Lung (tissue), 11 donors: ENCODE measurements at regions not wholly inside any gene's neighbourhood (a gene's known extent, or its start where the extent isn't known, plus 50 kb on each side); places are given as distances from the start of the nearest gene placed in this dataset.

Experiments used
- ATAC-seq: fragments of 200-7000 bp; cut with Tn5 transposase; one replicate; pipeline ENCODE4 v1.9.1; 2020; ENCODE audit warnings: moderate number of reproducible peaks; ENCODE audit not compliant: insufficient read depth, low FRiP score
- DNase-seq, 3 donors: peaks; one replicate each; pipeline ENCODE4 v3.0.0-alpha.2; 2013 to 2017
- H3K27ac ChIP-seq, 2 donors: one replicate each; pipeline ENCODE4 v1.5.1; 2013; ENCODE audit warnings: mild to moderate bottlenecking in 2 of 2, moderate library complexity in 2 of 2, control low read depth in 1 of 2, inconsistent platforms in 1 of 2, low read depth in 1 of 2, low read length in 1 of 2
- H3K27me3 ChIP-seq, 3 donors: one replicate each; pipeline ENCODE4 v1.5.1; 2013; ENCODE audit warnings: low read length in 2 of 3; ENCODE audit not compliant: control insufficient read depth in 3 of 3, insufficient read depth in 3 of 3
- H3K36me3 ChIP-seq, 4 donors: one replicate each; pipeline ENCODE4 v1.5.1; 2013; ENCODE audit warnings: low read length in 4 of 4, mild to moderate bottlenecking in 1 of 4, moderate library complexity in 1 of 4; ENCODE audit not compliant: control insufficient read depth in 4 of 4, insufficient read depth in 4 of 4
- H3K4me1 ChIP-seq, 5 donors: one replicate each; pipeline ENCODE4 v1.5.1; 2013; ENCODE audit warnings: low read length in 5 of 5, mild to moderate bottlenecking in 2 of 5, moderate library complexity in 1 of 5; ENCODE audit not compliant: control insufficient read depth in 5 of 5, insufficient read depth in 5 of 5
- H3K4me3 ChIP-seq: one replicate; pipeline ENCODE4 v1.5.1; 2013; ENCODE audit warnings: mild to moderate bottlenecking, control low read depth, moderate library complexity
- H3K9ac ChIP-seq, 2 donors: one replicate each; pipeline ENCODE4 v1.5.1; 2013; ENCODE audit warnings: low read length in 2 of 2, control low read depth in 1 of 2; ENCODE audit not compliant: insufficient read depth in 1 of 2
- H3K9me3 ChIP-seq, 4 donors: one replicate each; pipeline ENCODE4 v1.5.1; 2013; ENCODE audit warnings: low read length in 3 of 4, mild to moderate bottlenecking in 1 of 4, moderate library complexity in 1 of 4; ENCODE audit not compliant: control insufficient read depth in 4 of 4, insufficient read depth in 3 of 4
- CTCF ChIP-seq: IDR thresholded peaks from 2 replicates; pipeline ENCODE4 v1.5.1; 2012; ENCODE audit warnings: mild to moderate bottlenecking; ENCODE audit errors: control extremely low read depth, extremely low read depth
- WGBS, 2 donors: extraction: QIAGEN DNeasy Blood & Tissue Kit; methylation state at CpG; one replicate each; pipeline ENCODE4 v1.1.7; 2013; 5-methylcytosine and 5-hydroxymethylcytosine counted together
- donor health status: control.
- donor health status: control.
- donor health status: Bipolar disorder and iron deficiency.
- donor health status: healthy.
- donor health status: DM: yes; HTN: yes; CAD: no.

- 50 to 96% methylated on average over 2 of the region's 2 CpGs for WGBS, 2 donors
- ATAC-seq = no peak
- H3K4me1 ChIP-seq = no peaks in the 10 kb centered on the region
- no peak overlapping the region for H3K9ac ChIP-seq
- no peak for DNase-seq
- H3K9me3 ChIP-seq = peaks cover 0 to 3% (median 0%) of the 10 kb centered on the region in 4 donors
- no peaks in the 10 kb centered on the region for H3K36me3 ChIP-seq
- no peak for TF ChIP-seq CTCF
- no peak overlapping the region for H3K4me3 ChIP-seq
- H3K27ac ChIP-seq = no peak overlapping the region
- H3K27me3 ChIP-seq = no peaks in the 10 kb centered on the region
Measured at GRCh38 chr4:11669156-11669555, 240.5 kb upstream of the HS3ST1 start.

- Histone ChIP-seq H3K4me3 (no peak overlapping the region), H3K9ac (no peak overlapping the region), H3K27me3 (no peaks in the 10 kb centered on the region), H3K4me1 (no peaks in the 10 kb centered on the region), H3K27ac (no peak overlapping the region), H3K36me3 (no peaks in the 10 kb centered on the region), H3K9me3 (no peaks in the 10 kb centered on the region)
- DNase-seq = no peak
- 92 to 94% methylated on average over 4 of the region's 4 CpGs for WGBS, 2 donors
- no peak for TF ChIP-seq CTCF
- ATAC-seq = no peak
Measured at GRCh38 chr4:11663114-11663513, 234.4 kb upstream of the HS3ST1 start.

GRCh38 chr4:11650801-11651596, 222.3 kb upstream of the HS3ST1 start:
- no peak for ATAC-seq

More at GRCh38 chr4:11650801-11651596, 222.3 kb upstream of the HS3ST1 start:
- H3K9me3 ChIP-seq = no peaks in the 10 kb centered on the region
- no peak for TF ChIP-seq CTCF
- DNase-seq = peak; percentile 23 to 72 (median 59)
- peak overlapping the region in 1 of 2 donors; percentile 73 for H3K9ac ChIP-seq
- WGBS, 2 donors = 58 to 75% methylated on average over 19 of the region's 19 CpGs
- no peaks in the 10 kb centered on the region for H3K27me3 ChIP-seq
- no peak overlapping the region for H3K4me3 ChIP-seq
- no peak overlapping the region for H3K27ac ChIP-seq
- H3K4me1 ChIP-seq = peaks cover 0 to 9% (median 3%) of the 10 kb centered on the region in 5 donors
- H3K36me3 ChIP-seq = no peaks in the 10 kb centered on the region
